Epidermal melanocyte (primary cell): ENCODE measurements at regions not wholly inside any gene's neighbourhood (a gene's known extent, or its start where the extent isn't known, plus 50 kb on each side); places are given as distances from the start of the nearest gene placed in this dataset.

ENCODE experiments used
- DNase-seq: peaks from one replicate; pipeline ENCODE4 v3.0.0; 2011; ENCODE audit warnings: low spot score; ENCODE audit not compliant: insufficient read length

- no peak for DNase-seq
Observed at GRCh38 chr11:115941044-115941443, 436.8 kb upstream of the CADM1 start.

GRCh38 chr11:115939731-115940421 lies 435.7 kb upstream of the CADM1 start:
- DNase-seq = no peak

GRCh38 chr11:115939104-115939730 lies 435.0 kb upstream of the CADM1 start:
- DNase-seq = no peak

GRCh38 chr11:115933564-115933963 lies 429.3 kb upstream of the CADM1 start:
- no peak for DNase-seq

GRCh38 chr11:115931548-115932083 lies 427.4 kb upstream of the CADM1 start:
- DNase-seq = no peak

GRCh38 chr11:115930886-115931547 lies 426.8 kb upstream of the CADM1 start:
- DNase-seq = no peak

GRCh38 chr11:115930291-115930690 lies 426.1 kb upstream of the CADM1 start:
- no peak for DNase-seq

GRCh38 chr11:115929618-115930129 lies 425.5 kb upstream of the CADM1 start:
- no peak for DNase-seq

GRCh38 chr11:115928811-115929210 lies 424.6 kb upstream of the CADM1 start:
- DNase-seq = no peak

- no peak for DNase-seq
Observed at GRCh38 chr11:115927823-115928329, 423.7 kb upstream of the CADM1 start.

- DNase-seq = no peak
Observed at GRCh38 chr11:115926601-115927000, 422.4 kb upstream of the CADM1 start.

GRCh38 chr11:115926138-115926537 lies 421.9 kb upstream of the CADM1 start:
- DNase-seq = no peak

GRCh38 chr11:115925568-115926090 lies 421.4 kb upstream of the CADM1 start:
- DNase-seq = no peak

- DNase-seq = no peak
Observed at GRCh38 chr11:115924744-115925567, 420.7 kb upstream of the CADM1 start.

GRCh38 chr11:115922876-115923275 lies 418.7 kb upstream of the CADM1 start:
- DNase-seq = no peak

- no peak for DNase-seq
Observed at GRCh38 chr11:115921986-115922385, 417.8 kb upstream of the CADM1 start.

- DNase-seq = no peak
Observed at GRCh38 chr11:115921540-115921939, 417.3 kb upstream of the CADM1 start.

- no peak for DNase-seq
Observed at GRCh38 chr11:115920841-115921480, 416.7 kb upstream of the CADM1 start.

GRCh38 chr11:115920092-115920461 lies 415.9 kb upstream of the CADM1 start:
- no peak for DNase-seq

- DNase-seq = no peak
Observed at GRCh38 chr11:115919341-115920091, 415.3 kb upstream of the CADM1 start.
